ENCODE measurements at regions not wholly inside any gene's neighbourhood (a gene's known extent, or its start where the extent isn't known, plus 50 kb on each side); places are given as distances from the start of the nearest gene placed in this dataset.

DNA sequence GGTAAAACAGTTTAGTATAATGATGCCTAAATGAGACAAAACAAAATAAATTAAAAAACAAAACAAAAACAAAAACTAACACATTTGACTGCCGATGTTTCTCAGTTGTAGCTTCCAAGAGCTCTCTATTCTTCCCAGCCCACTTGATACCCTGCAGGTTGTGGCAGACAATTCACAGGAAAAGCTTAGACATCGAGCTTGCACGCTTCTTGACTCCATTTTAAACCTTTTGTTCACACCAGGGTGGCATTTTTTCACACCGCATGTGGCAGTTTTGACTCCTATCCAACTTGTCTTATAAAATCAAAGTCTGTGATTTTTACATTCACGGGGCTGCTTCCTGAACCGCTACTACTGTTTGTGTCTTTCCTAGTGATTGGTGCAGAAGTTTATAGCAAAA, 575.9 kb downstream of the USP25 start:
- H3K27me3 ChIP-seq (ENCODE audit: control insufficient read depth, insufficient read depth, low read length): no peaks in the 10 kb centered on the region
- H3K4me1 ChIP-seq (ENCODE audit: control insufficient read depth in 2 of 3, insufficient read depth in 2 of 3, low read depth in 1 of 3, low read length in 3 of 3): peaks cover 0 to 4% (median 0%) of the 10 kb centered on the region in 3 donors
- TF ChIP-seq, protein P1, sequence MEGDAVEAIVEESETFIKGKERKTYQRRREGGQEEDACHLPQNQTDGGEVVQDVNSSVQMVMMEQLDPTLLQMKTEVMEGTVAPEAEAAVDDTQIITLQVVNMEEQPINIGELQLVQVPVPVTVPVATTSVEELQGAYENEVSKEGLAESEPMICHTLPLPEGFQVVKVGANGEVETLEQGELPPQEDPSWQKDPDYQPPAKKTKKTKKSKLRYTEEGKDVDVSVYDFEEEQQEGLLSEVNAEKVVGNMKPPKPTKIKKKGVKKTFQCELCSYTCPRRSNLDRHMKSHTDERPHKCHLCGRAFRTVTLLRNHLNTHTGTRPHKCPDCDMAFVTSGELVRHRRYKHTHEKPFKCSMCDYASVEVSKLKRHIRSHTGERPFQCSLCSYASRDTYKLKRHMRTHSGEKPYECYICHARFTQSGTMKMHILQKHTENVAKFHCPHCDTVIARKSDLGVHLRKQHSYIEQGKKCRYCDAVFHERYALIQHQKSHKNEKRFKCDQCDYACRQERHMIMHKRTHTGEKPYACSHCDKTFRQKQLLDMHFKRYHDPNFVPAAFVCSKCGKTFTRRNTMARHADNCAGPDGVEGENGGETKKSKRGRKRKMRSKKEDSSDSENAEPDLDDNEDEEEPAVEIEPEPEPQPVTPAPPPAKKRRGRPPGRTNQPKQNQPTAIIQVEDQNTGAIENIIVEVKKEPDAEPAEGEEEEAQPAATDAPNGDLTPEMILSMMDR (IDR thresholded peaks at IDR 0.05; ENCODE audit: borderline replicate concordance, extremely low read depth, insufficient read depth): no peak
- intact Hi-C loops (cut with DNase I): no loop called here
- FAIRE-seq (no peak), DNase-seq (peak in 2 of 5 donors; percentile 34 to 53)
- H3K9ac ChIP-seq (ENCODE audit: low read length in 3 of 3): no peak overlapping the region
- H3K27ac ChIP-seq (ENCODE audit: low read depth in 2 of 2, low read length in 2 of 2): no peak overlapping the region
- H3K4me3 ChIP-seq (ENCODE audit: low read length in 3 of 3): peak overlapping the region; percentile 14 to 27 (median 24)
- H3K36me3 ChIP-seq (ENCODE audit: control insufficient read depth in 2 of 3, insufficient read depth in 3 of 3, low read length in 3 of 3): no peaks in the 10 kb centered on the region
- no peaks in the 10 kb centered on the region for H3K9me3 ChIP-seq (ENCODE audit: control insufficient read depth in 2 of 3, insufficient read depth in 1 of 3, low read length in 3 of 3)

DNA sequence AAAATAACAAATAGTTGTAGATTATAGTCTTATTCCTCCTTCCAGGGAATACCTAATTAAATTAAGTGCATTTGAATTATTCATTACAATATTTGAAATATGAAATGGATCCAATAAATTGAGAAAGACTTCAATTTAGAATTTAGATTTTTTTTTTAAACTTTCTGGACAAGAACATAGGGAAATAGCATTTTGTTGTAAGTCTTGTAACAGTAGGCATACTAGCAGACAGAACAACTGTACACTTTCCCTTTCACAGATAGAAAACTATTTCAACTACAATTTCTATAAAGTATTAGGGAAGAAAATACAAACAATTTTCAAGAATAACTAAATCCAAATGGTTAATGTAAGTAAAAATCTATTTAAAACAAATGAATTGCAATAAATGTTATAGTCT, 577.5 kb downstream of the USP25 start:
- H3K4me1 ChIP-seq (ENCODE audit: control insufficient read depth in 2 of 3, insufficient read depth in 2 of 3, low read depth in 1 of 3, low read length in 3 of 3): peaks cover 0 to 4% (median 0%) of the 10 kb centered on the region in 3 donors
- no peaks in the 10 kb centered on the region for H3K27me3 ChIP-seq (ENCODE audit: control insufficient read depth, insufficient read depth, low read length)
- no peak overlapping the region for H3K9ac ChIP-seq (ENCODE audit: low read length in 3 of 3)
- no peak overlapping the region for H3K4me3 ChIP-seq (ENCODE audit: low read length in 3 of 3)
- DNase-seq: no peak
- FAIRE-seq: no peak
- H3K36me3 ChIP-seq (ENCODE audit: control insufficient read depth in 2 of 3, insufficient read depth in 3 of 3, low read length in 3 of 3): no peaks in the 10 kb centered on the region
- TF ChIP-seq, protein P1 (IDR thresholded peaks at IDR 0.05; ENCODE audit: borderline replicate concordance, extremely low read depth, insufficient read depth): no peak
- intact Hi-C loops (cut with DNase I): no loop called here
- no peak overlapping the region for H3K27ac ChIP-seq (ENCODE audit: low read depth in 2 of 2, low read length in 2 of 2)
- H3K9me3 ChIP-seq (ENCODE audit: control insufficient read depth in 2 of 3, insufficient read depth in 1 of 3, low read length in 3 of 3): no peaks in the 10 kb centered on the region

DNA sequence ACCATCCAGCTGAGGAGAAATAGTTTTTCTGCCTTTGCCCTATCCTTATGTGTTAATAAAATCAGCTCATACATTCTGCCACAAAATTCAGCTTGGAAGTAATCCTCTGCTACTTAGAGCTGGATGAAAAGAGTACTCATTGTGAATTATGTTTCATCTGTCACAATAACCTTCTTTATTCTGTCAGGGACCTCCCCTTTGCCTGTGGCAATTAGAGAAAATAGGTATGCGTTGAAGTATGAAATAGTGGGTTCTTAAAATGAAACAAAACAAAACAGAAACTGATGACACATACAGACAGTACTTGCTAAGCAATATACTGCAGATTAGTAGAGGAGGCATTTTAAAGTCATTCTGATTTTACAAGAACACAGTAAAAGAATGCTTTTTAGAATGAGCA, 578.5 kb downstream of the USP25 start:
- intact Hi-C loops (cut with DNase I): no loop called here
- TF ChIP-seq, protein P1 (IDR thresholded peaks at IDR 0.05; ENCODE audit: borderline replicate concordance, extremely low read depth, insufficient read depth): no peak
- no peak for FAIRE-seq

More for the DNA sequence above, 578.5 kb downstream of the USP25 start:
- Histone ChIP-seq H3K9ac (ENCODE audit: low read length in 3 of 3) (no peak overlapping the region), H3K4me3 (ENCODE audit: low read length in 3 of 3) (peak overlapping the region in 1 of 3 donors; percentile 7), H3K9me3 (ENCODE audit: control insufficient read depth in 2 of 3, insufficient read depth in 1 of 3, low read length in 3 of 3) (no peaks in the 10 kb centered on the region), H3K27me3 (ENCODE audit: control insufficient read depth, insufficient read depth, low read length) (no peaks in the 10 kb centered on the region), H3K27ac (ENCODE audit: low read depth in 2 of 2, low read length in 2 of 2) (no peak overlapping the region), H3K36me3 (ENCODE audit: control insufficient read depth in 2 of 3, insufficient read depth in 3 of 3, low read length in 3 of 3) (no peaks in the 10 kb centered on the region), H3K4me1 (ENCODE audit: control insufficient read depth in 2 of 3, insufficient read depth in 2 of 3, low read depth in 1 of 3, low read length in 3 of 3) (no peaks in the 10 kb centered on the region)
- no peak for DNase-seq
